PC-3 (cell line): ENCODE measurements at regions not wholly inside any gene's neighbourhood (a gene's known extent, or its start where the extent isn't known, plus 50 kb on each side); places are given as distances from the start of the nearest gene placed in this dataset.

Source experiments
- CTCF ChIP-seq: fragments of 300-600 bp; sonication (generic); conservative IDR thresholded peaks from 2 replicates; pipeline ENCODE4 v1.5.1; 2017; ENCODE audit warnings: antibody characterized with exemption, low read depth, mild to moderate bottlenecking, low read length
- EZH2phosphoT487 ChIP-seq: fragments of 300-600 bp; sonication (generic); IDR thresholded peaks from 2 replicates; pipeline ENCODE4 v1.6.1; 2018; ENCODE audit warnings: mild to moderate bottlenecking, antibody characterized with exemption, low read length, borderline replicate concordance

GRCh38 chr2:187206071-187206470 is 242.0 kb downstream of the CALCRL start:
- TF ChIP-seq CTCF (no peak), EZH2phosphoT487 (no peak)
